Coronary artery (tissue), 2 donors: ENCODE measurements at regions not wholly inside any gene's neighbourhood (a gene's known extent, or its start where the extent isn't known, plus 50 kb on each side); places are given as distances from the start of the nearest gene placed in this dataset.

Experiments
- DNase-seq: peaks from one replicate; pipeline ENCODE4 v3.0.0-alpha.2; 2017; ENCODE audit warnings: low spot score
- H3K27ac ChIP-seq, 2 donors: fragments of 200-600 bp; sonication (generic); one replicate each; pipeline ENCODE4 v1.5.1; 2016 to 2019
- H3K4me3 ChIP-seq: fragments of 200-600 bp; sonication (generic); 2 replicates; pipeline ENCODE4 v1.5.1; 2016; ENCODE audit warnings: mild to moderate bottlenecking, moderate library complexity
- TF ChIP-seq, protein P1 (sequence below): fragments of 200-600 bp; sonication (generic); IDR thresholded peaks from one replicate; pipeline ENCODE4 v1.5.1; 2019; ENCODE audit warnings: antibody characterized with exemption

DNA sequence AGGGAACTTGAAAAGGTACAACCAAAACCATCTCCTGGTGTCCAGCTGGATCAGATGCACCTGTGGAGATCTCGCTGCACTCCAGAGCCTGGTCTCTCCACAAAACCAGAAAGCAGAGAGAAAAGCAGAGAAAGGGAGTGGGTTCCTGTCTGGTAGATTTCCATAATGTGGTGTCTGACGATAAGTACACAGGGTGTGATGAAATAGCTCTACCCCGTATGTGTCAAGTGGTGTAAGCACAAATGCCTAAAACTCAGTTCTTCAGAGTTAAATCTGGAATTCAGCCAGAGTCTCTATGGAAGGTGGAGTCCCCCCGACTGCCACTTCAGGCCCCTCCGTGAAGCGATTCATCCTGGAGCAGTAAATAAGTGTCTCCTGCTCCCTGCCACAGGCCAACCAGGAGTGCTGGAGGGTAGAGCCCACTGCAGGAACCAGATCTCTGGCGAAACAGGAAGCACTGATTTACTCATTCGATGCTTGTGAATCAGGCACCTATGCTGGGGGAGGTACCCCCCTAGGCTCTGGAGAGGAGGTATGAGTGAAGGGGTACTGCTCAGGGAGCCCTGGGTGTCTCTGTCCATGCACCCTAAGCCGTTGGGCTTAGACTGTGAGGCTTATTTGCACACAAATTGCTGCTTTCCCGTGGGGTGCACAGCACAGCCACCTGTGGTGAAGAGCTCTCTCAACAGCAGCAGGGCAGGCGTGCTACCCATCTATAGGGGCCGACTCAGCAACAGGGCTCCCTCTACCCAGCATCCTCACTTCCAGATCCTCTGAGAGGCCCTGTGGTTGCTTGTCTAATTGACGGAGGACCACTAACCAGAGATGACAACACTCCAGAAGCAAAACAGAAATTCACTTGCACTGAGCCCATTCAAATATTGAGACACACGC, 97.1 kb upstream of the MYOCD start:
- Histone ChIP-seq H3K27ac (peak overlapping the region; percentile 73 to 87), H3K4me3 (peak overlapping the region; percentile 14)
- TF ChIP-seq, protein P1, sequence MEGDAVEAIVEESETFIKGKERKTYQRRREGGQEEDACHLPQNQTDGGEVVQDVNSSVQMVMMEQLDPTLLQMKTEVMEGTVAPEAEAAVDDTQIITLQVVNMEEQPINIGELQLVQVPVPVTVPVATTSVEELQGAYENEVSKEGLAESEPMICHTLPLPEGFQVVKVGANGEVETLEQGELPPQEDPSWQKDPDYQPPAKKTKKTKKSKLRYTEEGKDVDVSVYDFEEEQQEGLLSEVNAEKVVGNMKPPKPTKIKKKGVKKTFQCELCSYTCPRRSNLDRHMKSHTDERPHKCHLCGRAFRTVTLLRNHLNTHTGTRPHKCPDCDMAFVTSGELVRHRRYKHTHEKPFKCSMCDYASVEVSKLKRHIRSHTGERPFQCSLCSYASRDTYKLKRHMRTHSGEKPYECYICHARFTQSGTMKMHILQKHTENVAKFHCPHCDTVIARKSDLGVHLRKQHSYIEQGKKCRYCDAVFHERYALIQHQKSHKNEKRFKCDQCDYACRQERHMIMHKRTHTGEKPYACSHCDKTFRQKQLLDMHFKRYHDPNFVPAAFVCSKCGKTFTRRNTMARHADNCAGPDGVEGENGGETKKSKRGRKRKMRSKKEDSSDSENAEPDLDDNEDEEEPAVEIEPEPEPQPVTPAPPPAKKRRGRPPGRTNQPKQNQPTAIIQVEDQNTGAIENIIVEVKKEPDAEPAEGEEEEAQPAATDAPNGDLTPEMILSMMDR: no peak
- no peak for DNase-seq

DNA sequence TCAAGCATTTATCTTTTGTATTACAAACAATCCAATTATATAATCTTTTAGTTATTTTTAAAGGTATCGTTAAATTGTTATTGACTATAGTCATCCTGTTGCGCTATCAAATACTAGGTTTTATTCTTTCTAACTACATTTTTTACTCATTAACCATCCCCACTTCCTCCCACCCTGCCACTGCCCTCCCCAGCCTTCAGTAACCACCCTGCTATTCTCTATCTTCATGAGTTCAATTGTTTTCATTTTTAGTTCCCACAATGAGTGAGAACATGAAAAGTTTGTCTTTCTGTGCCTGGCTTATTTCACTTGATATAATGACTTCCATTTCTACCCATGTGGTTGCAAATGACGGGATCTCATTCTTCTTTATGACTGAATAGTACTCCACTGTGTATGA, 94.1 kb upstream of the MYOCD start:
- H3K4me3 ChIP-seq: no peak overlapping the region
- DNase-seq: no peak
- no peak overlapping the region for H3K27ac ChIP-seq
- TF ChIP-seq, protein P1: no peak

DNA sequence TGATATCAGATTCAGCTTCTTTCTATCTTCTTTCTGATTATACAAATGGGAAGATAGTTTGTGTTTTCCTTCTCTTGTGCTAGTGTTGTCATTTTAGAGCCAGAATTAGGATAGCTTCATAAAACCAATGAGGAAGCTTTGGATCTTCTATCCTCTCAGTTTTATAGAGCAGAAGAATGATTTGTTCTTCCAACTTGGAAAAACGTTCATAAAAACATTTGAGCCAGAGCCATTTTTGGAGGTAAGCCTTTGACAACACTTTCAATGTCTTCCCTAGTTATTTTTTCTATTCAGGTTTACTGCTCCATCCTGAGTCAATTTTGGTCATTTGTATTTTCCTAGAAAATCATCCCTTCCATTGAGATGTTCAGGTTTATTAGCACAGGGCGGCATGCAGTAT, 91.2 kb upstream of the MYOCD start:
- TF ChIP-seq, protein P1: no peak
- peak overlapping the region; percentile 0 to 52 for H3K27ac ChIP-seq

GRCh38 chr17:12575641-12576040, 90.0 kb upstream of the MYOCD start:
- TF ChIP-seq, protein P1: no peak
- H3K27ac ChIP-seq: peak overlapping the region in 1 of 2 donors; percentile 11
- no peak for DNase-seq
- no peak overlapping the region for H3K4me3 ChIP-seq

More for the DNA sequence above, 91.2 kb upstream of the MYOCD start:
- no peak overlapping the region for H3K4me3 ChIP-seq
- no peak for DNase-seq

DNA sequence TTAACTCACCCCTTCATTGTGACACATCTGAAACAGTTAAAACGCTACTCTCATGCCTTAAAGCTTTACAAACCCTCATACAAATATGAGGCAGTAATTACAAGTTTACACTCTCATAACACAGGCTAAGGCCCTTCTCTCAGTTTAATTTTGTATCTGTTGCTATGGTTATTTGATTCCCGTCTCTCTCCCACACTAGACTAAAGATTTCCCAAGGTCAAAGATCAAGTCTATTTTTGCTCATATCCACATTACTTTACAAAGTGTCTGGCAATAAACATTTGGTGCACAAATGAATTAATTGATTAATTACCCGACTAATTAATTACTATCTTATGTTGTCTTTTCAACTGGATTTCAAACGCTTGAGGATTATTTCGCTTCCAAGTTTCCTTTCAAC, 86.4 kb upstream of the MYOCD start:
- Histone ChIP-seq H3K27ac (peak overlapping the region; percentile 46 to 51), H3K4me3 (peak overlapping the region; percentile 52)
- no peak for DNase-seq
- TF ChIP-seq, protein P1: no peak

- DNase-seq: no peak
- peak overlapping the region; percentile 52 for H3K4me3 ChIP-seq
- TF ChIP-seq, protein P1: no peak
- H3K27ac ChIP-seq: peak overlapping the region; percentile 51 to 59
Measured at GRCh38 chr17:12580640-12581039, 85.0 kb upstream of the MYOCD start.

DNA sequence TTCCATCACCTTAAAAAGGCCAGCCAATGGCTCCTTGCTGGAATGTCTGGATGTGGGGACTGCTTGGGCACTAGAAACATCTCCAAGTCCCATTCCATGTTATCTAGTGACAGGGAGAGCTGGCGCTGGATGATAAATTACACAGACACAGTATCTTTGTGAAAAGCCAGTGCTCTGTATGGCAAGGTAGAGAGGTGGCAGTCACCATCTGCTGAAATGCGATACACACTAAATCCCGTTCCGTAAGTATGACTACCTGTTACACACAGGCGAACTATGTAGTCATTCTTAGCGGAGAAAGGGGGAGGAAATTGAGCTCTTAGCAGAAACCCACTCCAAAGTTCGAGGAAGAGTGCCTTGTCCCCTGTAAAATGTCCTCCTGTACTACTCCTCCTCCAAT, 81.0 kb upstream of the MYOCD start:
- Histone ChIP-seq H3K4me3 (peak overlapping the region; percentile 32), H3K27ac (peak overlapping the region in 1 of 2 donors; percentile 65)
- DNase-seq: no peak
- TF ChIP-seq, protein P1: no peak
